BJ (cell line): ENCODE measurements at regions not wholly inside any gene's neighbourhood (a gene's known extent, or its start where the extent isn't known, plus 50 kb on each side); places are given as distances from the start of the nearest gene placed in this dataset.

Experiments used
- CTCF ChIA-PET: fragments of 350-600 bp; formaldehyde crosslinking; extraction: SDS; loops from one replicate; lab custom pipeline; 2021; ENCODE audit warnings: antibody characterized with exemption, inconsistent platforms; lab: Yijun Ruan, JAX
- POLR2A ChIA-PET: fragments of 300-600 bp; sonication (Branson Sonifier 250); formaldehyde crosslinking; extraction: SDS; loops from one replicate; lab custom pipeline; 2021; ENCODE audit warnings: antibody characterized with exemption; lab: Charles Lee
- DNase-seq: peaks from one replicate; pipeline ENCODE4 v3.0.0-alpha.2; 2011; ENCODE audit warnings: low read depth
- H3K27me3 ChIP-seq: 2 replicates; pipeline ENCODE4 v1.6.0; 2011; ENCODE audit warnings: low read length; ENCODE audit not compliant: control insufficient read depth, insufficient read depth
- H3K36me3 ChIP-seq: 2 replicates; pipeline ENCODE4 v1.5.1; 2011; ENCODE audit warnings: low read length; ENCODE audit not compliant: control insufficient read depth, insufficient read depth
- H3K4me3 ChIP-seq: 2 replicates; pipeline ENCODE4 v1.5.1; 2011; ENCODE audit warnings: low read depth, mild to moderate bottlenecking, control low read depth, low read length
- CTCF ChIP-seq: IDR thresholded peaks from 2 replicates; pipeline ENCODE4 v1.5.1; 2011; ENCODE audit warnings: low read depth, mild to moderate bottlenecking, control low read depth, inconsistent platforms, low read length, moderate library complexity; ENCODE audit not compliant: insufficient read depth

- no peaks in the 10 kb centered on the region for H3K27me3 ChIP-seq
- ChIA-PET CTCF (no interaction called here), POLR2A (no interaction called here)
- DNase-seq = no peak
- H3K36me3 ChIP-seq = no peaks in the 10 kb centered on the region
- no peak overlapping the region for H3K4me3 ChIP-seq
- TF ChIP-seq CTCF = no peak
Observed at GRCh38 chr2:16015210-16015902, 75.0 kb downstream of the MYCN start.

GRCh38 chr2:16014802-16015201 is 74.5 kb downstream of the MYCN start:
- Histone ChIP-seq H3K27me3 (no peaks in the 10 kb centered on the region), H3K4me3 (no peak overlapping the region), H3K36me3 (no peaks in the 10 kb centered on the region)
- POLR2A ChIA-PET = no interaction called here
- CTCF ChIA-PET = no interaction called here
- TF ChIP-seq CTCF = no peak
- no peak for DNase-seq

GRCh38 chr2:16014041-16014787 is 73.9 kb downstream of the MYCN start:
- ChIA-PET CTCF (no interaction called here), POLR2A (no interaction called here)
- DNase-seq = no peak

GRCh38 chr2:16013359-16013911 is 73.1 kb downstream of the MYCN start:
- no peak for DNase-seq
- POLR2A ChIA-PET = no interaction called here
- Histone ChIP-seq H3K4me3 (no peak overlapping the region), H3K36me3 (no peaks in the 10 kb centered on the region), H3K27me3 (no peaks in the 10 kb centered on the region)
- no peak for TF ChIP-seq CTCF
- CTCF ChIA-PET = no interaction called here

More at GRCh38 chr2:16014041-16014787, 73.9 kb downstream of the MYCN start:
- H3K4me3 ChIP-seq = no peak overlapping the region
- H3K36me3 ChIP-seq = no peaks in the 10 kb centered on the region
- no peaks in the 10 kb centered on the region for H3K27me3 ChIP-seq
- TF ChIP-seq CTCF = no peak

- Histone ChIP-seq H3K4me3 (no peak overlapping the region), H3K27me3 (no peaks in the 10 kb centered on the region), H3K36me3 (no peaks in the 10 kb centered on the region)
- CTCF ChIA-PET = no interaction called here
- TF ChIP-seq CTCF = no peak
- no peak for DNase-seq
- POLR2A ChIA-PET = no interaction called here
Observed at GRCh38 chr2:16012626-16013358, 72.4 kb downstream of the MYCN start.
